H4 (cell line): ENCODE measurements at regions not wholly inside any gene's neighbourhood (a gene's known extent, or its start where the extent isn't known, plus 50 kb on each side); places are given as distances from the start of the nearest gene placed in this dataset.
A peak's percentile ranks its signal among the peaks of the same experiment; 100 is the strongest.
"Not testable (repeated sequence)": the region's sequence is repeated elsewhere in the genome, so short reads cannot be mapped to it uniquely, and the experiment has no call there.

Source experiments
- DNase-seq: peaks from one replicate; pipeline ENCODE4 v3.0.0-alpha.2; 2015; ENCODE audit warnings: low spot score

DNA sequence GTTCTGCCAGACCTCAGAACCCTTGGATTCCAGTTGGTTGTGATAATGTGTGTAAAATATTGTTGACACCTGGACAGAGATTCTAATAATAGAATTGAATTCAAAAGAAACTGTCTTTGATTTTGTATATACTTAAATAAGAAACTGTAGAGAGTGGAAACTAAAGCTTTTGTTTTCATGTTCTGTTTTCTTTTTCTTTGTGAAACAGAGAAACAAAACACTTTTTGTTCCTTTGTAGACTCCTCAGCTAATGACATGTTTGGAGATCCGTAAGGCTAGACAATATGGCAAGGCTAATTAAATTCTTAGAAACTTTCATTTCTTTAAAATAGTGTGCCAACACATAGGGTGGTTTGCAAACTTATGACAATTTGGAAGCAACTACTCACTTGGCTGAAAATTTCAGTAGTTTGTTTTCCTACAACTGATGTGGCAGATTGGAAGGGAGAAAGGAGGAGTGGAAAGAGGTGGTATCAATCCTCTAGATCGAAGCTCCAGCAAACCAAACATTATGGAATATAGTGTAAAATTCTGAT, 90.9 kb upstream of the FAT1 start:
- DNase-seq, result no peak

DNA sequence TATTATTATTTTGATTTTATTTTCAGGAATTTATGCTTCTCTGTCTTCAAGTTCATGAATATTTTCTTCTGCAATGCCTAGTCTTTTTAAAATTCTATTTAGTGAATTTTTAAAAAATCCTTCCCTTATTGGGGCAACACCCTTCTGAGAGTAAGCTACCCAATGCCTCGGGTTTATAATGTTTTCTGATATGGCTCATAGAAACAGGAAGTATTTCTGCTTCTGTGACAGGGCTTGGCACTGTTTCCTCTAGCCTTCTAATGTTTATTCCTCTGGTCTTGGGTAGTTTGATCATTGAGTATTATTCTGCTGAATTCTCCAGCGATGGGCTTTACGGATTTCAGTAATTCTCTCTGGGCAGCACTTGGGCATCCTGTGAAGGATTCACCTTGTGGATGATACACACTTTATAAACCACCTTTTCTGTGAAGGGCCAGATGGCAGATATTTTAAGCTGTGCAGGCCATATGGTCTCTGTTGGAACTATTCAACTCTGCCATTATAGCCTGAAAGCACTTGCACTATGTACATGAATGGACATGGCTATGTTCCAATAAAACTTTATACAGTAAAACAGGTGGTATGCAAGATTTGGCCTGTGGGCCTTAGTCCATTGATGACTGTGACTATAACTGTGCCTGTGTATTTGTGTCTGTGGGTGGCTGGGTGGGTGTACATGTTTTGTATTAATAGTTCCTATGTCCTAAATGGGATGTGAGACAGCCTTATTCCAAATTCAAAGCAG, 95.9 kb upstream of the FAT1 start:
- no peak for DNase-seq

DNA sequence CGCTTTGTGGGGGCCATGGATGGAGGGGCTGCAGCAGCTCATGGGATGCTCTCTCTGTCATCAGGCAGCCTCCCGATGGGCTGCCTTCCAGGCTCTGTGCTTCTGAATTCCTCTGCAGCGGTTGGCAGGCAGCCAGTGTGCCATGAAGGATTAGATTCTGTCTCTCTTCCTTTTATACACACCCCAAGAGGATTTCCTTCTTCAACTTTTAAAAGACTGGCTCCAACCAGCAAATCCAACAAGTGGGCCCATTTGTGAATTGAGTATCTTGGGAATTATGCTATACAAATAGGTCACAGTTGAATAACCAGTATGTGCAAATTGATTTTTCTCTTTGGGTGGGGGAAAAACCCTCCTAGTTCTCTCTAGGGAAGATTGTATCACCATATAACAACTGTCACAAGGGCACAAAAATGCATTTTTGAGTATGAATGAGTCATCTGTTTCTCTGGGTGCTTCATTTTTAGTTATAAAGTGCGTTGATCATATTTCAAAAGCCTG, 96.8 kb upstream of the FAT1 start:
- peak; percentile 14 for DNase-seq

DNA sequence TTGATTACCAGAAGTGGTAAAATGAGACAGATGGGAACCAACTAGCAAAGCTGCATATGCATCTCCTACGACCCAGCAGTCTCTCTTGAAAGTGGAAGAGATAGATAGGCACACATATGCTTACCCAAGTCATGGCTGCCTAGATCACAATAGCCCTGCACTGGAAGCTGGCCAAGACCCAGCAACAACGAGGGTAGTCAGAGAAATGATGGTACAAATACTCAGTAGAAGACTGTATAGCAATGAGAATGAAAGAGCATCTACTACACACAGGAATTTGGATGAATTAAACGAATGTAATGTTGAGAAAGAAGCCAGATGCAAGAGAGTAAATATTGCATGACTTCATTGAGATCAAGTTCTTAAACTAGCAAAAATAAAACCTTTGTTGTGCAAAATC, 100.3 kb upstream of the FAT1 start:
- DNase-seq, result no peak

DNA sequence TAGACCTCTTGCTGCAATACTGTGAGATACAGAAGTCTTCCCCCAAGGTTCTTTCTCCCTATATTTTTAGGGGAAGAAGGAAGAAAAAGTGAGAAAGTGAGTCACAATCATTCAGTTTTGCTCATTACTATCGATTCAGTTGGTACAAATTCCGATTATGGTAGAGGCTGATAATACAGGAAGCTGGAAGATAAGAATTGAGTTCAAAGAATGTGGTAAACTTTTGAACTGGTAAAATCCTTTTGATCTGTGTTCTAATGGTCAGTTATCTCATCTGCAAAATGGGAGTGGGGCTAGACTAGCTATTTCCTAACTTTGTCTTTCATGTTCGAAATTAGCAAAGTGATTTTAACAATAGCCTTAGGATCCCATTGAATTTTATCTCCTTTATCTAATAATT, 101.4 kb upstream of the FAT1 start:
- no peak for DNase-seq

DNA sequence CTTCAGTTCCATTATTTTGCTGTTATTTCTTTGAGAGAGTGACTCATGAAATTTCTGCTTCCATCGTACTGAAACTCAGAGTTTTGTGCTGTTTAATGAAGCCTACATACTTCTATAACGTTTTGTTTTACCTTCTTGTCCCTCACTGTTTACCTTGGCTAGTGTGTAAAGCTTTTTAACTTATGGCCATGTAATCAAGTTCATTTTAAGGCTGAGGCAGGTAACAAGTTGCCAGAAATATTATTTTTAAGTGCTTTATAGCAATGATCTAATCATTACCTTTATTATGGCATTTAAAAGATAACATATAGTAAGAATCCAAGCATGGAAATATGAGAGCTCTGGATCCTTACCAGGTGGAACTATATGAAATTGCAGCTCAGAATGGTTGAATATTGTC, 102.3 kb upstream of the FAT1 start:
- no peak for DNase-seq

DNA sequence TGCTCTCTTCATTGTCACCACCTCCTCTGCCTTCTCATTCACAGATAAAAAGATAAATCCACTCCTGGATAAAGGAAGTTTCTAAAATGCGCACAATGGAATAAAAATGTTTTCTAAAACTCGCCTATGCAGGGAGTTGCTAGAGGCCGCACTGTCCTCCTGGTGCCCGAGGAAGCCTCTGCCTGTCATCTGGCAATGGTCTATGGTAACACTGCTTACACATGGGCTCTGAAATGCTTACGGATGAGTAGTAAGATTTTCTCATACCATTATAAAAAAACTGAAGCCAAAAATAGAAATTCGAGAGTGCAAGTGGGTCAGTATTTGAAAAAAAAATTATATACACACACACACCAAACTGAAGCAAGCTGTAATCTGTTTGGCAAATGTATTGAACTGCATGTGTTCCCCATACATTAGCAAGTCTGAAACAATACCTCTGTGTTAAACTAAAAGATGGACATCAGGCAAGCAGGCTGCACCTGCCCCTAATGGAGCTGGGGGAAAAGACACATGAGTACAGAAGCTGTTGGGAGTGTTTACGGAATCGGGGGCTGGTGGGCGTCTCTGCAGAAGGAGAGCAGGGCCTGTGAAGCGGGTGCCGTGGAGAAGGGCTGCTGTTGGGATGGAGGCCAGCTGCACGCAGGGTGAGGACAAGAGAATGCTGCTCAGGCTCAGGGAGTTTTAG, 103.3 kb upstream of the FAT1 start:
- DNase-seq, result no peak

DNA sequence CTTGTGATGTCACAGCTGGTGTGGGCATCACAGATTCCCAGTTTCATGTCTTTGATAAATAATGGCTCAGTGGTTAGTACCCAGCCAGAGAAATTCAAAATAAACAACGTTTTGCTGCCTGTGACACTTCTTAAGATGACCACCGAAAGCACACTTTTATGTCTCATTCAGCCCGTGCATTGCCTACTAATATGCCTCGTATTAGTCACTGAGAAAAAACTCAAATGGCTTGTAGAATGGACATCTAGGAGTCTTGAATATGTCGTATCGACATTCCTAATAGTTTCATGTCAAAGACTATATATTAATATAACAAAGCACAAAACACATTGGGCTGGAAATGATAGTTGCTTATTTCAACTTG, 103.9 kb upstream of the FAT1 start:
- DNase-seq, result no peak

DNA sequence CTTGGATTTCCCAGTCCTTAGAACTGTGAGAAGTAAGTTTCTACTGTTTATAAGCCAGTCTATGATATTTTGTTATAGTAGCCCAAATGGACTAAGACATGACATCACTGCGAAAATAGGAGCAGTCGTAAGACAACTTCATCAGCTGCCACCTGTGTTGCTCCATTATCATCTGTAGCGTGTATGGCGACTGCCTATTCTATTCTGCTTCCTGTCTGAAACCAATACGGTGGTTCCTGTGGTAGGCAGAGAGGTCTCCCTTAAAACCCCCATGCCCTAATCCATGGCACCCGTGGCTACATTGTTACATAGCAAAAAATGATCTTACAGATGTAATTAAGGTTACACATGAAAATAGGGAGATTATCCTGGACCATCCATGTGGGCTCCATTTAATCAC, 105.4 kb upstream of the FAT1 start:
- DNase-seq, result no peak

DNA sequence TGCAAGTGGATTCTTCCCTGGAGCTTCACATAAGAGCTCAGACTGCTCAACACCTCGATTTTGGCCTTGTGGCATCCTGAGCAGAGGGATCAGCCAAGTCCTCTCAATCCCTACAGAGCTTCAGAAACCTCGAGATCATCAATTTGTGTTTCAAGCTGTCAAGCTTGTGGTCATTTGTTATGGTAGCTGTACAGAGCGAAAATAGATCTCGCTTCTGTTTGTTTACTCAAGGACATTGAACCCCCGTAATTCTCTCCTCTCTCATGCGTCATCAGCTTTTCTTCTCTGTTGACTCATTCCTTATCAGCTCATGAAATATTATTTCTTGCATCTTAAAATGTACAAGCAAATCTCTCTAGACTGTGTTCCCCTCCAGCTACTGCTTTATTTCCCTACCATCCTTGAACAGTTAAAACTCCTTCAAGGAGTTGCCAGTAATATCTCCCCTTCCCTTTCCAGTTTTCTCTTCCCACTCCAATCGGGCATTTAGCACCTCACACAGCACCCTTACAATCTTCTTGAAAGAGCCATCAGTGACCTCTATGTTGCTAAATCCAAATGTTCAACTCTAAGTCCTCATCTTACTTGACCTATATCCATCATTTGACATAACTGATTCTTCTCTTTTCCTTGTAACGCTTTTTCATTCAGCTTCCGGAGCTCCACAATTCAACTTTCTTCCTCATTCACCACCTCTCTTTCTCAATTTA, 106.2 kb upstream of the FAT1 start:
- DNase-seq, result peak; percentile 55

DNA sequence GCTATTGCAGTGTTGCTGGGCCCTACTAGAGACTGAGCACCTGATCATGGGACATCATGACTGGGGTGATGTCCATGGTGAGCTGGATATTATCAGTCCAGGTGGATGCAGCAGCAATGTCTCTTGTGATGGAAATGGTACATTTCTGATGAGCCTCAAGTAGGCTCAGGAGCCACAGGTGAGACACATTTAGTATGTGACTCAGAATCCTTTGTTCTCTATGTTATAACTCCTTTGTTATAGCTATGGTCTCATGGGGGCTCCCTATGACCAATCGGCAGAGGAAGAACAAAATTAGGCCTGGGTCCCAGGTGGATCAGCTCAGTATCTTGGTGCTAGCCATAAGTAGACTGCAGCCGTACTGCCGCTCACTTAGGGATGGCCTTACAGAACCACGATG, 107.9 kb upstream of the FAT1 start:
- no peak for DNase-seq

DNA sequence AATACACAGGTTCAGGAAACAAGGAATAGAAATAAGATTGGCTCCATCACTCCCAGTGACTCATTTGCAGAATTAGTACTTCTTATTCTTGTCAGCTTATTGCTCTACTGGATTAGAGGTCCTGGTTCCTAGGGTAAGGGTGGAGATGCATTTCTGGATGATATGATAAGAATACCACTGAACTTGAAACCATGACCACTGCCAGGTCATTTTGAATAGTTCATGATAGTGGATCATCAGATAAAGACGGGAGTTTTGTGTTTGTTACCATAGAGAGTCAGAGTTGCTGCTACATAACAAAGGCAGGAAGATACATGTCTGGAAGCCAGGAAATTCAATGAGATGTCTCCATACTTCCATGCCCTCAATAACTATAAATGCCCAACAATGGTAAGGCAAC, 109.2 kb upstream of the FAT1 start:
- no peak for DNase-seq

DNA sequence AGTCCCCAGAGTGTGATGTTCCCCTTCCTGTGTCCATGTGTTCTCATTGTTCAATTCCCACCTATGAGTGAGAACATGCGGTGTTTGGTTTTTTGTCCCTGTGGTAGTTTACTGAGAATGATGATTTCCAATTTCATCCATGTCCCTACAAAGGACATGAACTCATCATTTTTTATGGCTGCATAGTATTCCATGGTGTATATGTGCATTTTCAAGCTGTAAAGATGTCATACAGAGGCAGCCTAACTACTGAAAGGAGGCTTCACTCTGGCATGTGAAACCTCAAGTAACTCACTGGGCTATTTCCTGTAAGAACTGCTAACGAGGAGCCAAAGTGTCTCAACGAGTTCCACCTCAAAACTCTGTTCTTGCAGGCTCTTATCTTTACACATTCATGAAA, 113.8 kb upstream of the FAT1 start:
- DNase-seq, result not testable (repeated sequence)

DNA sequence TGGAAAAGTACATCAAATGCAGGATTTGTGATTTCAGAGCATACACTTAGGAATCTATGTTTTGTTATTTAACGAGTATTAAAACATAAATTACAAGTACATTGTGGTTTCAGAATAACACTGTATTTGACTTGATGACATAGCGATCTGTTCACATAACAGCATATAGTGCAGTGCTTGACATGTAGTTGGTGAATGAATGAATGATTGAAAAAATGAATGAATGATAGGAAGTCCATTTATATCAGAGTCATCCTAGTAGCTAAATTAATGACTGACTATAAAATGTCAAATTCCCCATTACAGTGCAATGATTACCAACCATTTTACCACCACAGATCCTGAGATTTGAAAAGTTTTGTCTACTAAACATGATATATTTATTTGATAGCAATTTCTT, 114.6 kb upstream of the FAT1 start:
- DNase-seq, result no peak

DNA sequence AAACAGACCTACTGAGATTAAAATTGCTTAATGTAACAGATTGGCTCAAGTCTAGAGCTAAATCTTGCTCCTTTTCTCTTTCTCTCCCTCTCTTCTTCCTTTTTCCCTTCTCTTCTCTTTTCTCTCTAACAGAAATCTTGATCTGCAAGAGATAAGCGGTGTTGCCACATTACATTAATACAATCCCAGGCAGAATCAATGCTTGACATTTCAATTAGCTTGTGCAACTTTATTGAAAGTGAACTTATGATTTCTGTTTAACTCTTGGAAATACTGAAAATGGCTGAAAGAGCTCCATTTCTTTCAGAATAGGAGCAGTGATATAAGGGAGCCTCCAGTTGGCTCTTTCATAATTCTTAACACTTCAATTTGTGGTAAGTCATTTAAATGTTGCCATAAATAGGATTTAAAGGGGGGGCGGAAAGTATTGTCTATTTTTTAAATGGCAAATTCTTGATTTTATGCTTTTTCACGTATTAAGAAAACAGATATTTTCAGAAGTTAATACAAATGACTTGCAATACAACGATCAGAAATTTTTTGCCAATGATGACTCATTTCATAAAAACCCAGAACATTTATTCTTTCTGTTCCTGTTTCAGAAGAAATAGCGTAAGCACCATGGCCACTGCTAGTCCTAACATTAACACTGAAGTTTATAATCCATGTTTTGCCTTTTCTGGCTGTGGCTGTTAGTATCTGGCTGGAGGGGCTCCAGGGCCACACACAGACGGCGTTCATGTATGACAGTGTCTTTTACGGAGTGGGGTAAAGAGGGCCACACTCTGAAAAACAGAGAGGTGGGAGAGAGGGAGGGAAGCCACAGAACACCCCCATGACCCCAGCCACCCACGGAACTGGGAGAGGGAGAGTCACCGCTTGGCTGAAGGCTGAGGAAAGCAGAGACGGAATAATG, 115.7 kb upstream of the FAT1 start:
- DNase-seq, result peak; percentile 21

DNA sequence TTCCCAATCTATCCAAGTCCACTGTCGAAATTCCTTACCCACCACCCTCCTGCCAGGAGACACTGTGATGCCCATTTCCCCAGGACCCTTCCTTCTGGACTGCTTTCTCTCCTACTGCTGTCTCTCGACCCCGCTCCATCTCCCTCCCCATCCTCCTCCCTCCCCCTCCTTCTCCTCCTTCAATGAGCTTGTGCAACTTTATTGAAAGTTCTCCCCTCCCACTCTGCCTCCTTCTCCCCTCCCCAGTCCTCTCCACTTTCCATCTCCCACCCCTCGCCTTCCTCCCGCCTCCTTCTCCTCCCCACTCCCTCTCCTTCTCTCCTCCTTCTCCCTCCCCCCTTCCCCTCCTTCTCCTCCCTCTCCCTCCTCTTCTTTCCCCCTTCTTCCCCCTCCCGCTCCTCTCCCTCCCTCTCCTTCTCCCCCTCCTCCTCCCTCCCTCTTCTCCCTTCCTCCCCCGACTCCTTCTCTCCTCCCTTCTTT, 116.6 kb upstream of the FAT1 start:
- no peak for DNase-seq

DNA sequence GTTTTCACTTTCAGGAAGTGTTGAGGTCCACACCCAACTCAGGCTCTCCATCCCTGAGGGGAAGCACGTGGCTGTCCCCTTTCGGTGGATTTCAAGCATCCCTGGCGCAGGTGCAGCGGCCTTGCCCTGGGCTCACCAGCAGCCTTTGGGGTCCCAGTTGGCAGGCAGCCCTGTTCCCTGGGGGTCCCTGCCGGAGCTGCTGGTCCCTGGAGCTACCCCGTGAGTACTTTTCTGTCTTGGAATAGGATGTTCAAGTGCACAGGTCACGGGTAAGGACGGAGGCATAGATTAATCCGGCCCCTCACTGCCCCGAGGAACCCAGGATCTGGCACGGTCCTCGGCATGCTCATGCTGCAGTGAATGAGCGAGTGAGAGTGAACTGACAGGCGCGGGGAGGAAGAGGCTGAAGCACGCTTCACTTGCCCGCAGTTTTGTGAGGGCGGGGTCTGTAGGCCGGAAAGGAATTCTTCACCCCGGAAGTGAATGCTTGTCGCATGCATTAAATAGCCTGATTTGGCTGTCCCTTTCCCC, 117.2 kb upstream of the FAT1 start:
- no peak for DNase-seq

DNA sequence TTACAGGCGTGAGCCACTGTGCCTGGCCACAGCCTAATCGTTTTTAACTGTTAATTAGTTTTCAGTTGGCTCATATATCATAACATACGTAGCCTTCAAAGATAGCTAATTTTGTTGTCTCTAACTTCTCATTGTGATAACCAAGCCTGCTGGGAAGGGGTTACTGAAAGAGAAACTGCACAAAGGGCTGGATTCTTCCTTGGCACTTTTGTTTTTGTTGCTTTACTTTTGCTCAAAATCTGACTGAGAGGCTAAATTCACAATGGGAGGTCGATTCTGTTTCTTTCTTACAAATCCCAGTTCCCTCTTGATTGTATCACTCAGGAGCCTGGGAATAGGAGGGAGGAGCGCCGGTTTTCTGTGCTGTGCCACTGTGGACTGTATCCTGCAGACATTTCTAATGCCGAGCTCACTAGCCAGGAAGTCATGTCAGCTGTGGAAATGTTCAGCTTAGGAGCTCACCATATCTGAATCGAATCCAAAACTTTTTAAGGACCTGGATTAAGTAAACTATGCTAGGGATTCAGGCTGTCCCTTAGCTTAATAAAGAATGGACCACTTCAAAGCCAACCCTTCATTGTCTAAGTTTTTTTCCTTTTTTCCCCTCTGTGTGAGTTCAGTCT, 120.5 kb upstream of the FAT1 start:
- peak; percentile 44 for DNase-seq

DNA sequence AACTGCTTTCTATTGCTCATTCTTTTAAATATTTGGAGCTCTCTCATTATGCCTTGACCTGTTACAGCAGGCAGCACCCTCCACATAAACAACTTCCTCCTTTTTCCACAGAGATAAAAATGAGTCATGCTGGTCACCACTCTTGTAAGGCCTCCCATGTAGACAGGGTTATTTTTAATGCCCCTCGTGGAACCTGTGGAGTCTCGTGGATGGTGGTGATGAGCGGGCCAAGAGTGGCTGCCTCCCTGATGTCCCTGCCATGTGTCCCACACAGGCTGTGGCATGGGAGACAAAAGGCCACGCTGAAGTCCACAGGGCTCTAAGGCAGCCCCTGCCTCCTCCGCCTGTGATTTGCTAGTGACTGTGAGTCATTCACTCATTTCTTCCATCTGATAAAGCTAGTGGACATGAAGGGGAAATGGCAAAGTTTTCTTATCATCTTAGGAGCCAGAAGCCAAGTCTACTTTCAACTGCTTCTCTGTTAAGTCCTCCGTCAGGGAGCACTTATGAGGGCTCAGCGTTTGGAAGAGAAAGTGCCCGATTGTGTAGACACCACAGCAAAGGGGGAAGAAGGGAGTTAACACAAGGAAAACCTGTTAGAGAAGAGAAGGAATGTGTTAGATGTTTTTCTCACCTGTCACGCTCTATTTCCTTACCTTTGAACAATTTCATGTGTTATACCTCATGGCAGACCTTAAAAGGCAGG, 121.6 kb upstream of the FAT1 start:
- peak; percentile 73 for DNase-seq

DNA sequence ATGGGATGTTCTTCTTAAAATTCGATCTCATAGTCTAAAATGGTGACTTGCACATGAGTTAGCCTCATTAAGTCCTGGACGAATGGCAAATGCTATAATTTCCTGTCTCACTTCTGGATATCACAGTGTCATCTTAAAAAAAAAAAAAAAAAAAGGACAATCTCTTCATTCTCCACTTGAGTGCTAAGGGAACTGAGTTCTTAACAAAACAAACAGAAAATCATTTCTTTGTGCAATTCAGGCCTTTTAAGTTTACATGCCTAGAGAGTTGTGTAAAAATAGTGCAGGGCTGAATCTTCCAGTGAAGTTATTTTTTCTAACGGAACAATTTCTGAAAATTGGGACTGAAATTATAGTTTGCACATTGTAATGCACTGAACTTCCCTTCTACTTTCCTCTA, 122.8 kb upstream of the FAT1 start:
- no peak for DNase-seq
